A549 (cell line): ENCODE measurements at regions not wholly inside any gene's neighbourhood (a gene's known extent, or its start where the extent isn't known, plus 50 kb on each side); places are given as distances from the start of the nearest gene placed in this dataset.

ENCODE experiments used
- ATAC-seq, 2 experiments: fragments of 200-7000 bp in 1 of 2; fragments of >200 bp in 1 of 2; cut with Nextera tagmentation in 1 of 2; cut with Tn5 transposase in 1 of 2; 3 replicates each; pipeline versions ENCODE4 v1.8.0 to v1.9.1; 2018 to 2020; ENCODE audit warnings: mild to moderate bottlenecking in 1 of 2, moderate library complexity in 1 of 2
- CTCF ChIA-PET: fragments of 300-600 bp; sonication (Branson Sonifier 250); formaldehyde crosslinking; extraction: SDS; loops from one replicate; lab custom pipeline; 2021; ENCODE audit warnings: antibody characterized with exemption, inconsistent platforms; lab: Yijun Ruan, JAX
- POLR2A ChIA-PET: fragments of 350-600 bp; formaldehyde crosslinking; extraction: SDS; loops from one replicate; lab custom pipeline; 2021; ENCODE audit warnings: antibody characterized with exemption, inconsistent platforms; lab: Yijun Ruan, JAX
- DNase-seq, 2 experiments: peaks; one replicate each; pipeline versions ENCODE4 v3.0.0 to v3.0.0-alpha.2; 2011 to 2016; ENCODE audit warnings: low read depth in 1 of 2, low spot score in 1 of 2
- FAIRE-seq: peaks from 2 replicates; lab custom pipeline; 2011; peaks lifted over from hg19 to GRCh38; lab: Jason Lieb, UNC
- H3K27ac ChIP-seq, 2 experiments: fragments of >200 bp; sonication (Bioruptor Twin); formaldehyde crosslinking; 3 replicates each; pipeline ENCODE4 v1.5.1; 2016 to 2017
- H3K4me1 ChIP-seq: fragments of >200 bp; sonication (Bioruptor Twin); formaldehyde crosslinking; 3 replicates; pipeline ENCODE4 v1.6.1; 2016
- H3K4me2 ChIP-seq: fragments of >200 bp; sonication (Bioruptor Twin); formaldehyde crosslinking; 3 replicates; pipeline ENCODE4 v1.6.1; 2016
- H3K4me3 ChIP-seq: fragments of >200 bp; sonication (Bioruptor Twin); formaldehyde crosslinking; 3 replicates; pipeline ENCODE4 v1.5.1; 2016
- H3K9me3 ChIP-seq: fragments of >200 bp; sonication (Bioruptor Twin); formaldehyde crosslinking; 3 replicates; pipeline ENCODE4 v1.6.1; 2016
- BCL3 ChIP-seq: fragments of >200 bp; sonication (Bioruptor Twin); formaldehyde crosslinking; IDR thresholded peaks from 3 replicates; pipeline ENCODE4 v1.6.1; 2016
- CBX2 ChIP-seq: fragments of 200-600 bp; sonication (generic); IDR thresholded peaks from 2 replicates; pipeline ENCODE4 v1.6.1; 2016; ENCODE audit warnings: low read depth, mild to moderate bottlenecking, borderline replicate concordance
- FOSB ChIP-seq: fragments of 250-450 bp; sonication (Bioruptor Pico); IDR thresholded peaks from 2 replicates; pipeline ENCODE4 v1.5.0; 2020; ENCODE audit warnings: mild to moderate bottlenecking, moderate library complexity
- HOXB13 ChIP-seq: fragments of 250-450 bp; sonication (Bioruptor Pico); IDR thresholded peaks from 2 replicates; pipeline ENCODE4 v1.5.0; 2020; ENCODE audit warnings: low read depth, mild to moderate bottlenecking, moderate library complexity
- HOXB5 ChIP-seq: fragments of 250-450 bp; sonication (Bioruptor Pico); IDR thresholded peaks from 2 replicates; pipeline ENCODE4 v1.5.0; 2020; ENCODE audit warnings: mild to moderate bottlenecking, moderate library complexity
- MAX ChIP-seq: IDR thresholded peaks from 2 replicates; pipeline ENCODE4 v1.6.1; 2012
- MAZ ChIP-seq: fragments of 150-350 bp; IDR thresholded peaks from 2 replicates; pipeline ENCODE4 v1.6.1; 2014; ENCODE audit warnings: antibody characterized with exemption, low read depth, low read length, borderline replicate concordance
- NPAS2 ChIP-seq: fragments of 250-450 bp; sonication (Bioruptor Pico); IDR thresholded peaks from 2 replicates; pipeline ENCODE4 v1.8.0; 2022; ENCODE audit warnings: mild to moderate bottlenecking, moderate library complexity, borderline replicate concordance
- NR3C1 ChIP-seq: fragments of >200 bp; sonication (Bioruptor Twin); formaldehyde crosslinking; IDR thresholded peaks from 3 replicates; pipeline ENCODE4 v1.6.1; 2017
- PBX3 ChIP-seq: IDR thresholded peaks from 2 replicates; pipeline ENCODE4 v1.6.1; 2012
- POLR2AphosphoS2 ChIP-seq: conservative IDR thresholded peaks from 2 replicates; pipeline ENCODE4 v1.6.1; 2012; ENCODE audit warnings: low read length, improper control_type of control experiment, inconsistent platforms
- REST ChIP-seq: fragments of 200-600 bp; sonication (generic); IDR thresholded peaks from 2 replicates; pipeline ENCODE4 v1.6.1; 2016; ENCODE audit warnings: antibody characterized with exemption, mild to moderate bottlenecking, moderate library complexity
- SMC3 ChIP-seq: fragments of >200 bp; sonication (Bioruptor Twin); formaldehyde crosslinking; IDR thresholded peaks from 3 replicates; pipeline ENCODE4 v1.6.1; 2018; ENCODE audit warnings: inconsistent platforms
- TFCP2L1 ChIP-seq: fragments of 250-450 bp; sonication (Bioruptor Pico); IDR thresholded peaks from 2 replicates; pipeline ENCODE4 v1.5.0; 2021; ENCODE audit warnings: mild to moderate bottlenecking
- TP53 ChIP-seq: fragments of 250-450 bp; sonication (Bioruptor Pico); IDR thresholded peaks from 2 replicates; pipeline ENCODE4 v1.5.0; 2021; ENCODE audit warnings: mild to moderate bottlenecking, moderate library complexity
- USF2 ChIP-seq: fragments of 450-650 bp; IDR thresholded peaks from 2 replicates; pipeline ENCODE4 v1.6.1; 2014; ENCODE audit warnings: antibody characterized with exemption
- ZC3H11A ChIP-seq: fragments of 450-650 bp; IDR thresholded peaks from 2 replicates; pipeline ENCODE4 v1.6.1; 2014; ENCODE audit warnings: antibody characterized with exemption, mild to moderate bottlenecking
- ZSCAN20 ChIP-seq: fragments of 250-450 bp; sonication (Bioruptor Pico); IDR thresholded peaks from 2 replicates; pipeline ENCODE4 v1.8.0; 2022; ENCODE audit warnings: mild to moderate bottlenecking, moderate library complexity
- WGBS: methylation state at CpG from one replicate; pipeline ENCODE4 v1.1.6; 2017; ENCODE audit errors: missing lambda C conversion rate; 5-methylcytosine and 5-hydroxymethylcytosine counted together

- H3K4me2 ChIP-seq = no peak overlapping the region
- WGBS = 66% methylated on average over 3 of the region's 3 CpGs
Observed at GRCh38 chr1:80896781-80897356, 903.9 kb upstream of the ADGRL2 start.

GRCh38 chr1:80894921-80895320, 905.8 kb upstream of the ADGRL2 start:
- 18% methylated on average over 1 of the region's 1 CpG for WGBS
- Histone ChIP-seq H3K9me3 (no peaks in the 10 kb centered on the region), H3K4me3 (no peak overlapping the region), H3K4me2 (no peak overlapping the region)
- ATAC-seq = no peak
- no peak for FAIRE-seq
- CTCF ChIA-PET = no interaction called here
- DNase-seq = no peak
- TF ChIP-seq MAZ = no peak
- TF ChIP-seq NPAS2 (CRISPR knock-in tag) = no peak
- TF ChIP-seq SMC3 = no peak
- TF ChIP-seq TP53 (CRISPR knock-in tag) = no peak
- TF ChIP-seq, all 56 proteins: peak for 0
- Histone ChIP-seq H3K4me1 (no peaks in the 10 kb centered on the region), H3K27ac (no peak overlapping the region)
- POLR2A ChIA-PET = no interaction called here

More at GRCh38 chr1:80896781-80897356, 903.9 kb upstream of the ADGRL2 start:
- no peaks in the 10 kb centered on the region for H3K9me3 ChIP-seq
- FAIRE-seq = no peak
- POLR2A ChIA-PET = no interaction called here
- TF ChIP-seq BCL3 (no peak), ZC3H11A (no peak), POLR2AphosphoS2 (no peak), CBX2 (no peak), USF2 (no peak), HOXB13 (CRISPR knock-in tag) (no peak), MAX (no peak), HOXB5 (CRISPR knock-in tag) (no peak), FOSB (CRISPR knock-in tag) (no peak), TFCP2L1 (no peak), PBX3 (no peak), NR3C1 (no peak), ZSCAN20 (CRISPR knock-in tag) (no peak), REST (no peak)
- no peak overlapping the region for H3K4me3 ChIP-seq
- H3K27ac ChIP-seq = no peak overlapping the region
- ATAC-seq = no peak
- no peaks in the 10 kb centered on the region for H3K4me1 ChIP-seq
- CTCF ChIA-PET = interaction anchor here (0.5 kb wide), 1 partner anchor 568 kb away, joined by 3 read pairs; no protein-coding TSS in a partner anchor
- DNase-seq = no peak
